ENCODE measurements at regions not wholly inside any gene's neighbourhood (a gene's known extent, or its start where the extent isn't known, plus 50 kb on each side); places are given as distances from the start of the nearest gene placed in this dataset.

- DNase-seq (no peak), ATAC-seq (peak; percentile 19)
- intact Hi-C loops (cut with micrococcal nuclease) = no loop called here
Observed at GRCh38 chr3:120544361-120544760, 51.8 kb upstream of the NDUFB4 start.

GRCh38 chr3:120536642-120537041, 59.5 kb upstream of the NDUFB4 start:
- peak; percentile 42 for ATAC-seq
- intact Hi-C loops (cut with micrococcal nuclease) = no loop called here
- no peak for DNase-seq

- DNase-seq (no peak), ATAC-seq (no peak)
- intact Hi-C loops (cut with micrococcal nuclease) = no loop called here
Observed at GRCh38 chr3:120532969-120533368, 63.2 kb upstream of the NDUFB4 start.

- ATAC-seq (no peak), DNase-seq (no peak)
- intact Hi-C loops (cut with micrococcal nuclease) = no loop called here
Observed at GRCh38 chr3:120528163-120528562, 68.0 kb upstream of the NDUFB4 start.

- DNase-seq (no peak), ATAC-seq (no peak)
Observed at GRCh38 chr3:120526011-120526870, 69.9 kb upstream of the NDUFB4 start.

GRCh38 chr3:120524171-120524923, 71.8 kb upstream of the NDUFB4 start:
- DNase-seq (no peak), ATAC-seq (no peak)
- intact Hi-C loops (cut with micrococcal nuclease) = no loop called here

More at GRCh38 chr3:120526011-120526870, 69.9 kb upstream of the NDUFB4 start:
- intact Hi-C loops (cut with micrococcal nuclease) = no loop called here

GRCh38 chr3:120516136-120516535, 65.3 kb upstream of the FSTL1 start:
- DNase-seq = no peak
- no peak for ATAC-seq
- intact Hi-C loops (cut with micrococcal nuclease) = no loop called here

GRCh38 chr3:120512655-120513054, 61.9 kb upstream of the FSTL1 start:
- intact Hi-C loops (cut with micrococcal nuclease) = no loop called here
- no peak for ATAC-seq
- DNase-seq = no peak

- peak; percentile 78 for ATAC-seq
- DNase-seq = no peak
- intact Hi-C loops (cut with micrococcal nuclease) = no loop called here
Observed at GRCh38 chr3:120506828-120507774, 56.3 kb upstream of the FSTL1 start.

- intact Hi-C loops (cut with micrococcal nuclease) = no loop called here
- ATAC-seq = peak; percentile 63
Observed at GRCh38 chr3:120506076-120506827, 55.5 kb upstream of the FSTL1 start.

GRCh38 chr3:120503727-120504616, 53.2 kb upstream of the FSTL1 start:
- DNase-seq = no peak
- ATAC-seq = no peak
- intact Hi-C loops (cut with micrococcal nuclease) = no loop called here

More at GRCh38 chr3:120506076-120506827, 55.5 kb upstream of the FSTL1 start:
- DNase-seq = no peak

- no peak for DNase-seq
- no peak for ATAC-seq
- intact Hi-C loops (cut with micrococcal nuclease) = no loop called here
Observed at GRCh38 chr3:120502116-120502515, 51.3 kb upstream of the FSTL1 start.
